HepG2 (cell line): ENCODE measurements at regions not wholly inside any gene's neighbourhood (a gene's known extent, or its start where the extent isn't known, plus 50 kb on each side); places are given as distances from the start of the nearest gene placed in this dataset.

Source experiments
- AHR ChIP-seq: IDR thresholded peaks from 2 replicates; pipeline ENCODE4 v1.6.1; 2018; ENCODE audit warnings: missing genetic modification reagents, missing compliant biosample characterization
- DDIT3 ChIP-seq: sonication (generic); formaldehyde crosslinking; IDR thresholded peaks from 2 replicates; pipeline ENCODE4 v1.4.0; 2020; ENCODE audit warnings: mild to moderate bottlenecking, missing genetic modification reagents
- EED ChIP-seq: sonication (generic); formaldehyde crosslinking; IDR thresholded peaks from 2 replicates; pipeline ENCODE4 v1.5.0; 2020; ENCODE audit warnings: mild to moderate bottlenecking, missing genetic modification reagents
- ISL2 ChIP-seq: sonication (generic); formaldehyde crosslinking; IDR thresholded peaks from 2 replicates; pipeline ENCODE4 v1.5.0; 2020; ENCODE audit warnings: missing genetic modification reagents
- JUND ChIP-seq: sonication (generic); formaldehyde crosslinking; IDR thresholded peaks from 2 replicates; pipeline ENCODE4 v1.8.0; 2022; ENCODE audit warnings: mild to moderate bottlenecking, missing genetic modification reagents
- RFX5 ChIP-seq: IDR thresholded peaks from 2 replicates; pipeline ENCODE4 v1.6.1; 2011; ENCODE audit warnings: low read depth, low read length, improper control_type of control experiment
- SMARCC2 ChIP-seq: fragments of 450-650 bp; IDR thresholded peaks from 2 replicates; pipeline ENCODE4 v1.6.1; 2017; ENCODE audit warnings: antibody characterized with exemption, mild to moderate bottlenecking
- ZNF20 ChIP-seq: sonication (generic); formaldehyde crosslinking; IDR thresholded peaks from 2 replicates; pipeline ENCODE4 v1.4.0; 2020; ENCODE audit warnings: mild to moderate bottlenecking, moderate library complexity, missing genetic modification reagents
- ZNF333 ChIP-seq: sonication (generic); formaldehyde crosslinking; IDR thresholded peaks from 2 replicates; pipeline ENCODE4 v1.4.0; 2020; ENCODE audit warnings: mild to moderate bottlenecking, missing genetic modification reagents, borderline replicate concordance
- ZNF431 ChIP-seq: sonication (generic); formaldehyde crosslinking; IDR thresholded peaks from 2 replicates; pipeline ENCODE4 v1.9.0; 2022; ENCODE audit warnings: missing genetic modification reagents, low read depth, mild to moderate bottlenecking, borderline replicate concordance
- ZNF441 ChIP-seq: sonication (generic); formaldehyde crosslinking; IDR thresholded peaks from 2 replicates; pipeline ENCODE4 v1.7.0; 2021; ENCODE audit warnings: missing genetic modification reagents, borderline replicate concordance
- ZNF513 ChIP-seq: sonication (generic); formaldehyde crosslinking; conservative IDR thresholded peaks from 2 replicates; pipeline ENCODE4 v1.5.0; 2020; ENCODE audit warnings: missing genetic modification reagents
- ZNF652 ChIP-seq: IDR thresholded peaks from 2 replicates; pipeline ENCODE4 v1.6.1; 2016; ENCODE audit warnings: low read depth, borderline replicate concordance
- ZSCAN25 ChIP-seq: sonication (generic); formaldehyde crosslinking; IDR thresholded peaks from 2 replicates; pipeline ENCODE4 v1.8.0; 2022; ENCODE audit warnings: mild to moderate bottlenecking, missing genetic modification reagents
- TF ChIP-seq, protein P1 (sequence below): sonication (generic); formaldehyde crosslinking; IDR thresholded peaks from 2 replicates; pipeline ENCODE4 v1.5.1; 2020; ENCODE audit warnings: missing genetic modification reagents, mild to moderate bottlenecking, borderline replicate concordance
- TF ChIP-seq, protein P2 (sequence below): IDR thresholded peaks from 2 replicates; pipeline ENCODE4 v1.6.1; 2018; ENCODE audit warnings: missing genetic modification reagents, mild to moderate bottlenecking, missing compliant biosample characterization
- TF ChIP-seq, protein P3 (sequence below), 2 experiments: sonication (generic) in 1 of 2; formaldehyde crosslinking in 1 of 2; IDR thresholded peaks; 2 replicates each; pipeline versions ENCODE4 v1.6.1 to v1.9.0; 2014 to 2022; ENCODE audit warnings: antibody characterized with exemption in 1 of 2, borderline replicate concordance in 1 of 2, inconsistent platforms in 1 of 2, low read depth in 1 of 2, missing genetic modification reagents in 1 of 2

DNA sequence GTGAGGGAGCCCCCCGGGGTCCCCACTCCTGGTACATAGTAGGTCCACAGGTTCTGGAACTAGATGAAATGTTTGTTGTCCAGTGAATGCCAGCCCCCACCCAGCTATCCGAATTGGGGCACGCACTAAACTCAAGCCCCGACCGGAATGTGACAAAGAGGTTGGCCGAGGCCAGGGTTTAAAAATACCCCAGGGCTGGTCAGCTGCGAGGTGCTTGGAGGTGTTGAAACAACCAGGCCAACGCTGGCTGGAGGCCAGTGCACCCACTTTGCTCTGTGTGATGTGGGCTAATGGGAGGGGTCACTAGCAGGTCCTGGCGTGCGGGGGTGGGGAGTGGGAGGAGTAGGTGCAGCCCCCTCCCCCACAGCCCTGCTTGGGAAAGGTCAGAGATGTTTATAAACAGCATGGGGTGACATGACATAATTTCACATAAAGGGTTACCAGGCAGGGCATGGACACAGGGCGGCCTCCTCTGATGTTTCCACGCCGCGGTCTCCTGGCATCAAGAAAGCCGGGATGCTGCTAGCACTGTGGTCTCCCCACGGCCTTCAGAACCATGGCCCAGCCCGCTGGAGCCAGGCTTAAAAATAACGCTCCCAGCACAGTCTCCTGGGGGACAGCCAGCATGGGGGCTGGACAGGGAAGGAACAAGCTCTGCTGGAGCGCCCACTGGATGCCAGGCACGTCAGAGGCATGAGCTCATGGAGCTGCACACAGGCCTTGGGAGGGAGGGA, 111.2 kb upstream of the PTPN1 start (continued):
- no peak for TF ChIP-seq SMARCC2
- TF ChIP-seq ISL2 (CRISPR knock-in tag) = peak; percentile 99
- TF ChIP-seq, protein P1, sequence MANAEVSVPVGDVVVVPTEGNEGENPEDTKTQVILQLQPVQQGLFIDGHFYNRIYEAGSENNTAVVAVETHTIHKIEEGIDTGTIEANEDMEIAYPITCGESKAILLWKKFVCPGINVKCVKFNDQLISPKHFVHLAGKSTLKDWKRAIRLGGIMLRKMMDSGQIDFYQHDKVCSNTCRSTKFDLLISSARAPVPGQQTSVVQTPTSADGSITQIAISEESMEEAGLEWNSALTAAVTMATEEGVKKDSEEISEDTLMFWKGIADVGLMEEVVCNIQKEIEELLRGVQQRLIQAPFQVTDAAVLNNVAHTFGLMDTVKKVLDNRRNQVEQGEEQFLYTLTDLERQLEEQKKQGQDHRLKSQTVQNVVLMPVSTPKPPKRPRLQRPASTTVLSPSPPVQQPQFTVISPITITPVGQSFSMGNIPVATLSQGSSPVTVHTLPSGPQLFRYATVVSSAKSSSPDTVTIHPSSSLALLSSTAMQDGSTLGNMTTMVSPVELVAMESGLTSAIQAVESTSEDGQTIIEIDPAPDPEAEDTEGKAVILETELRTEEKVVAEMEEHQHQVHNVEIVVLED (CRISPR knock-in tag) = peak; percentile 76; the same call in 1 of the 2 replicates
- TF ChIP-seq ZNF20 = no peak; the same call in 1 of the 2 replicates
- TF ChIP-seq JUND (CRISPR knock-in tag) = no peak; the same call in none of the 2 replicates
- TF ChIP-seq, protein P2, sequence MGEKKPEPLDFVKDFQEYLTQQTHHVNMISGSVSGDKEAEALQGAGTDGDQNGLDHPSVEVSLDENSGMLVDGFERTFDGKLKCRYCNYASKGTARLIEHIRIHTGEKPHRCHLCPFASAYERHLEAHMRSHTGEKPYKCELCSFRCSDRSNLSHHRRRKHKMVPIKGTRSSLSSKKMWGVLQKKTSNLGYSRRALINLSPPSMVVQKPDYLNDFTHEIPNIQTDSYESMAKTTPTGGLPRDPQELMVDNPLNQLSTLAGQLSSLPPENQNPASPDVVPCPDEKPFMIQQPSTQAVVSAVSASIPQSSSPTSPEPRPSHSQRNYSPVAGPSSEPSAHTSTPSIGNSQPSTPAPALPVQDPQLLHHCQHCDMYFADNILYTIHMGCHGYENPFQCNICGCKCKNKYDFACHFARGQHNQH = peak; percentile 99
- TF ChIP-seq ZNF431 (CRISPR knock-in tag) = no peak; the same call in 1 of the 2 replicates
- no peak for TF ChIP-seq ZNF513 (CRISPR knock-in tag)
- TF ChIP-seq AHR (CRISPR knock-in tag) = peak; percentile 88; the same call in 1 of the 2 replicates
- peak; percentile 55 for TF ChIP-seq RFX5
- TF ChIP-seq ZSCAN25 (CRISPR knock-in tag) = peak; percentile 96
- peak; percentile 91 for TF ChIP-seq ZNF652
- TF ChIP-seq DDIT3 (CRISPR knock-in tag) = no peak
- 0 out of 2 replicates have a peak, but pooled peaks have one; percentile 44 for TF ChIP-seq ZNF441 (CRISPR knock-in tag)
- TF ChIP-seq EED = peak; percentile 95; the same call in 1 of the 2 replicates
- TF ChIP-seq ZNF333 = no peak; the same call in 1 of the 2 replicates
- TF ChIP-seq, protein P3, sequence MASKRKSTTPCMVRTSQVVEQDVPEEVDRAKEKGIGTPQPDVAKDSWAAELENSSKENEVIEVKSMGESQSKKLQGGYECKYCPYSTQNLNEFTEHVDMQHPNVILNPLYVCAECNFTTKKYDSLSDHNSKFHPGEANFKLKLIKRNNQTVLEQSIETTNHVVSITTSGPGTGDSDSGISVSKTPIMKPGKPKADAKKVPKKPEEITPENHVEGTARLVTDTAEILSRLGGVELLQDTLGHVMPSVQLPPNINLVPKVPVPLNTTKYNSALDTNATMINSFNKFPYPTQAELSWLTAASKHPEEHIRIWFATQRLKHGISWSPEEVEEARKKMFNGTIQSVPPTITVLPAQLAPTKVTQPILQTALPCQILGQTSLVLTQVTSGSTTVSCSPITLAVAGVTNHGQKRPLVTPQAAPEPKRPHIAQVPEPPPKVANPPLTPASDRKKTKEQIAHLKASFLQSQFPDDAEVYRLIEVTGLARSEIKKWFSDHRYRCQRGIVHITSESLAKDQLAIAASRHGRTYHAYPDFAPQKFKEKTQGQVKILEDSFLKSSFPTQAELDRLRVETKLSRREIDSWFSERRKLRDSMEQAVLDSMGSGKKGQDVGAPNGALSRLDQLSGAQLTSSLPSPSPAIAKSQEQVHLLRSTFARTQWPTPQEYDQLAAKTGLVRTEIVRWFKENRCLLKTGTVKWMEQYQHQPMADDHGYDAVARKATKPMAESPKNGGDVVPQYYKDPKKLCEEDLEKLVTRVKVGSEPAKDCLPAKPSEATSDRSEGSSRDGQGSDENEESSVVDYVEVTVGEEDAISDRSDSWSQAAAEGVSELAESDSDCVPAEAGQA (IDR thresholded peaks at IDR 0.05; ENCODE audit: low read depth) = peak; percentile 76; the same call in 1 of the 2 replicates
- TF ChIP-seq, protein P3 (CRISPR knock-in tag; IDR thresholded peaks at IDR 0.05; ENCODE audit: borderline replicate concordance) = peak; percentile 66; the same call in 1 of the 2 replicates
